ENCODE measurements at regions not wholly inside any gene's neighbourhood (a gene's known extent, or its start where the extent isn't known, plus 50 kb on each side); places are given as distances from the start of the nearest gene placed in this dataset.

DNA sequence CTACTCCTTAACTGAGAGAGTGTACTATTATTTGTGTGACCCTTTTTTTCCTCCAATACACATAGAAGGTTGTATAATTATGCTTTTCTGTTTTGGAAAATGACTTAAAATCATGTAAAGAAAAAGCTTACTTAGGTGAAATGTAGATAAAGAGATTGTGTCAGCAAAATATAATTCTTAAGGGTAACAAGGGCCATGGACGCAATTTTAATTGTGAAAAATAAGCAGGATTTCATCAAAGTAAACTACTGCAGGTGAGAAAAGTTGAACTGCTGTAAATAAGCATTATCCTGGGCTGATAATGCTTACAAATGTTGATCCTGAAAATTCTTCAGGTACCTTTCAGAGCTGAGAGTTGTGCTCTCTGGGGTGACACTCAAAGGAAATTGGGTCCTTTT, 141.5 kb downstream of the RPIA start:
- Histone ChIP-seq H3K27ac (ENCODE audit: low read depth, low read length) (no peak overlapping the region), H3K9me3 (ENCODE audit: control insufficient read depth, insufficient read depth, low read length) (no peaks in the 10 kb centered on the region), H3K4me1 (ENCODE audit: control insufficient read depth, insufficient read depth, low read length) (no peaks in the 10 kb centered on the region), H3K4me3 (ENCODE audit: low read depth, low read length) (no peak overlapping the region), H3K36me3 (ENCODE audit: control insufficient read depth, insufficient read depth, low read length) (no peaks in the 10 kb centered on the region), H3K27me3 (ENCODE audit: control insufficient read depth, insufficient read depth, low read length) (no peaks in the 10 kb centered on the region), H3K9ac (ENCODE audit: low read depth, low read length) (no peak overlapping the region)

DNA sequence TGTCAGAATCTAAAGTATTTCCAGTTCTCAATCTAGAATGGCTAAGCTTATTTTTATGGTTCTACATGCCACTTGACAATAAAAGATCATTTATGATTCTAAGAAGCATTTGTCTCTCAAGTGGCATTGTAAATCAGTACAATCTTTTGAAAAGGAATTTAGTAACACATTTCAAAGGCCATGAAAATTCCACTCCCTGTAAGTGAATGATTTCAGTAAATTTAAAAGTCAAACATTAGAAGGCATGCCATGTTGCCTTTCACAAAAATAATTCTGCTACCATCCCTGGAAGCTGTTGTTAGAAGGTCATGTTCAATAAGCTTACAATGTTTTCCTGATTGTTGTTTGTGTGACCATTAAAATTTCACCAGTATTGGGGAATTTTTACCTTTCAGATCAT, 142.9 kb downstream of the RPIA start:
- Histone ChIP-seq H3K4me1 (ENCODE audit: control insufficient read depth, insufficient read depth, low read length) (no peaks in the 10 kb centered on the region), H3K9me3 (ENCODE audit: control insufficient read depth, insufficient read depth, low read length) (no peaks in the 10 kb centered on the region), H3K4me3 (ENCODE audit: low read depth, low read length) (no peak overlapping the region), H3K36me3 (ENCODE audit: control insufficient read depth, insufficient read depth, low read length) (no peaks in the 10 kb centered on the region), H3K9ac (ENCODE audit: low read depth, low read length) (no peak overlapping the region), H3K27me3 (ENCODE audit: control insufficient read depth, insufficient read depth, low read length) (no peaks in the 10 kb centered on the region), H3K27ac (ENCODE audit: low read depth, low read length) (no peak overlapping the region)

DNA sequence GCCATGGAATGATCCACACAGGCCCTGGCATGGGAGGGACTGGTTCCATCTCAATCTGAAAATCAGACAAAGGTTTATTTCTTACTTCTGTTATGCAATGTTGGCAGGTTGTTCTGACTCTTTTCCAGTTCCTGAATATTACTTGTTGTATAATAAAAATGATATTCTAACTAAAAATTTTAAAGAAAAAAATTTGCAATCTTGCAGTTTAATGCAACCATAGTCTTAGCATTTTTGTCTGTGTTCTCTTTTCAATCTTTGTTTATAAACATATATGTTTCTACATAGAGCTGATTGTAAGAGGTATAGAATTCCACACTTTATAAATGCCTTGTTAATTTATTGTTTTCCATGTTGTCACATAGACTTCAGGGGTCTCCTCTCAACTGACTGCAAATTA, 143.4 kb downstream of the RPIA start:
- no peak overlapping the region for H3K4me3 ChIP-seq (ENCODE audit: low read depth, low read length)
- no peaks in the 10 kb centered on the region for H3K36me3 ChIP-seq (ENCODE audit: control insufficient read depth, insufficient read depth, low read length)
- H3K27ac ChIP-seq (ENCODE audit: low read depth, low read length): no peak overlapping the region
- no peaks in the 10 kb centered on the region for H3K4me1 ChIP-seq (ENCODE audit: control insufficient read depth, insufficient read depth, low read length)
- H3K27me3 ChIP-seq (ENCODE audit: control insufficient read depth, insufficient read depth, low read length): no peaks in the 10 kb centered on the region
- no peaks in the 10 kb centered on the region for H3K9me3 ChIP-seq (ENCODE audit: control insufficient read depth, insufficient read depth, low read length)
- H3K9ac ChIP-seq (ENCODE audit: low read depth, low read length): no peak overlapping the region

DNA sequence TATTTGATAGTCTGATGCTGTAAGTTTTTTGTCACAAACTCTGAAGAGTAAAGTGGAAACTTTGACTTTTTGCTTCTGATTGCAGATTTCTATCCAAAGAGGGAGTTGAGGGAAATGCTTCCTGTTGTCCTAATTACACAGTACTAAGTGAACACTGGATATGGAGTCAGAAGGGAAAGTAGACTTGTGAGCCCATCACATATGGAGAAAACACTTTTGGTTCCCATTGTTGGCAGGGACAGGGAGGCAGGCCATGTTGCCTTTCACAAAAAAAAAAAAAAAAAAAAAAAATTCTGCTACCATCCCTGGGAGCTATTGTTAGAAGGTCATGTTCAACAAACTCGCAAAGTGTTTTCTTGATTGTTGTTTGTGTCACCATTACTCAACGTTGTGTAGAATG, 144.3 kb downstream of the RPIA start:
- Histone ChIP-seq H3K4me3 (ENCODE audit: low read depth, low read length) (no peak overlapping the region), H3K9ac (ENCODE audit: low read depth, low read length) (no peak overlapping the region)

DNA sequence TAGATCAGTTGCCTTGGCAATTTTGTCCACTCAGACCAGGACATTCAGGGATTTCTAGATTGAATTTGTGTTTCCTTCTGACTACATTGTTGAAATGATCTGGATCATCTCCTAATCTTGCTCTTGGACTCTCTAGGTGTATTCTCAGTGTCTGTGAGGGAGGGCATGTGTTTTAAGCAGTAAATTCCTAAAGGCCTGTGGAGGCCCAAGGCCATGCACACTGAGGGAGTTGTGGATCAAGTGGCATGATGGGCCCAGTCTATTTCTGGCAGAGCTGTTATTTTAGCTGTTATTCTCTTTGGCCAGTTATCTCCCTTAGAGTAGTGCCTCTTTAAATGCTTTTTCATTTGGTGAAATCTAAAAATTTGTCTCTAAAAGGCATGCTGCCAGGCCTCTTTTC, 144.9 kb downstream of the RPIA start:
- no peak overlapping the region for H3K4me3 ChIP-seq (ENCODE audit: low read depth, low read length)
- H3K9me3 ChIP-seq (ENCODE audit: control insufficient read depth, insufficient read depth, low read length): no peaks in the 10 kb centered on the region
- no peaks in the 10 kb centered on the region for H3K36me3 ChIP-seq (ENCODE audit: control insufficient read depth, insufficient read depth, low read length)
- no peak overlapping the region for H3K9ac ChIP-seq (ENCODE audit: low read depth, low read length)
- no peak overlapping the region for H3K27ac ChIP-seq (ENCODE audit: low read depth, low read length)
- H3K27me3 ChIP-seq (ENCODE audit: control insufficient read depth, insufficient read depth, low read length): no peaks in the 10 kb centered on the region
- no peaks in the 10 kb centered on the region for H3K4me1 ChIP-seq (ENCODE audit: control insufficient read depth, insufficient read depth, low read length)

More for the DNA sequence above, 144.3 kb downstream of the RPIA start:
- H3K9me3 ChIP-seq (ENCODE audit: control insufficient read depth, insufficient read depth, low read length): no peaks in the 10 kb centered on the region
- H3K27me3 ChIP-seq (ENCODE audit: control insufficient read depth, insufficient read depth, low read length): no peaks in the 10 kb centered on the region
- no peaks in the 10 kb centered on the region for H3K36me3 ChIP-seq (ENCODE audit: control insufficient read depth, insufficient read depth, low read length)
- H3K27ac ChIP-seq (ENCODE audit: low read depth, low read length): no peak overlapping the region
- H3K4me1 ChIP-seq (ENCODE audit: control insufficient read depth, insufficient read depth, low read length): no peaks in the 10 kb centered on the region

DNA sequence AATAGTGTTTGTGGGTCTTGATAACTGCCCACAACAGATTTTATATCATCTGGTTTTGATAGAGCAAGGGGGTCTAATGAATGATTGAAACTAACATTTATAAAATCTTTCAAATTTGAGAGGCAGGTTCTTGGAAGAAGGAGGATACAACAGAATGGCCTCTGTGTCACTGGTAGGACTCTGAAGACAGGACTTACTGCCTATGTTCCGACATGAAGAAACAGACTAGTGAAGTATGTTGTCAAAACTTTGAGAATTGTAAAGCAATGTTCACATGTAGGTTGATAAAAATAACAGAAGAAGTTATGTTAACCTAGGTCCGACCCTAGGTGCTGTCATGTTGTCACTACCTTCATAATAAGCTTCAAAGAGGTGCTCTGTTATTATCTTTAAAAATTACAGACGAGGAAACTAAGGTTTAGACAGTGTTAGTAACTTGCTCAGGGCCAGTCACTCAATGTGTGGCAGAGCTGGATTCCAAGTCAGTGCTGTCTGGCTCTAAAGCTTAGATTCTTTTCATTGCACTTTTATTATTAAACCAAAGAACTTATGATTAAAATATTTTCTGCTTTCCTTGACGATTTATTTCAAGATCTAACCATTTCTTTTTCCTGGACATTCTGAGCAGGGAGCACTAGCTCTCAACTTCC, 146.2 kb downstream of the RPIA start:
- Histone ChIP-seq H3K27ac (ENCODE audit: low read depth, low read length) (no peak overlapping the region), H3K4me3 (ENCODE audit: low read depth, low read length) (no peak overlapping the region), H3K9me3 (ENCODE audit: control insufficient read depth, insufficient read depth, low read length) (no peaks in the 10 kb centered on the region), H3K36me3 (ENCODE audit: control insufficient read depth, insufficient read depth, low read length) (no peaks in the 10 kb centered on the region), H3K27me3 (ENCODE audit: control insufficient read depth, insufficient read depth, low read length) (no peaks in the 10 kb centered on the region), H3K4me1 (ENCODE audit: control insufficient read depth, insufficient read depth, low read length) (no peaks in the 10 kb centered on the region), H3K9ac (ENCODE audit: low read depth, low read length) (no peak overlapping the region)

DNA sequence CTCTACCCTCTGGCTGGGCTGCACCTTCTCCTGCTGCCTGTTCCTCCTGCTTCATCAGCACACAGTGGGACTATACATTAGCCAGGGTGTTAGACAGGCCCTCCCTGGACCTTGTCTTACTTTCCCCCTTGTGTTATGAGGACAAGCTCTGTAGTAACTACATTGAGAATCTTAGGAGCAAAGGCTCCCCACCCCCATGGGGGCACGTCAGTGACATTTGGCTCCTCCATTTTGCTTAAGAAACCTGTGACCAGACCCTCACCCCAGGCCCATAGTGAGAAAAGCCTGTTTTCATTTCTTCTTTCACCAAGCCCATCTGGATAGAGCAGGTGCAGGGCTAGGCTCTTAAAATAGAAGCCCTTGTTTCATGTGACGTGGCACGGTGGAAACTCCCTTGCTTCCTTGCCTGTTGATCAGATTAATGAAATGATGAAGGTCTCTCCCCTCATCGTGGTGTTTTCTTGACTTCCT, 146.7 kb downstream of the RPIA start:
- no peaks in the 10 kb centered on the region for H3K36me3 ChIP-seq (ENCODE audit: control insufficient read depth, insufficient read depth, low read length)
- H3K9ac ChIP-seq (ENCODE audit: low read depth, low read length): no peak overlapping the region
- no peaks in the 10 kb centered on the region for H3K4me1 ChIP-seq (ENCODE audit: control insufficient read depth, insufficient read depth, low read length)
- H3K9me3 ChIP-seq (ENCODE audit: control insufficient read depth, insufficient read depth, low read length): no peaks in the 10 kb centered on the region
- H3K4me3 ChIP-seq (ENCODE audit: low read depth, low read length): no peak overlapping the region
- no peak overlapping the region for H3K27ac ChIP-seq (ENCODE audit: low read depth, low read length)
- no peaks in the 10 kb centered on the region for H3K27me3 ChIP-seq (ENCODE audit: control insufficient read depth, insufficient read depth, low read length)

DNA sequence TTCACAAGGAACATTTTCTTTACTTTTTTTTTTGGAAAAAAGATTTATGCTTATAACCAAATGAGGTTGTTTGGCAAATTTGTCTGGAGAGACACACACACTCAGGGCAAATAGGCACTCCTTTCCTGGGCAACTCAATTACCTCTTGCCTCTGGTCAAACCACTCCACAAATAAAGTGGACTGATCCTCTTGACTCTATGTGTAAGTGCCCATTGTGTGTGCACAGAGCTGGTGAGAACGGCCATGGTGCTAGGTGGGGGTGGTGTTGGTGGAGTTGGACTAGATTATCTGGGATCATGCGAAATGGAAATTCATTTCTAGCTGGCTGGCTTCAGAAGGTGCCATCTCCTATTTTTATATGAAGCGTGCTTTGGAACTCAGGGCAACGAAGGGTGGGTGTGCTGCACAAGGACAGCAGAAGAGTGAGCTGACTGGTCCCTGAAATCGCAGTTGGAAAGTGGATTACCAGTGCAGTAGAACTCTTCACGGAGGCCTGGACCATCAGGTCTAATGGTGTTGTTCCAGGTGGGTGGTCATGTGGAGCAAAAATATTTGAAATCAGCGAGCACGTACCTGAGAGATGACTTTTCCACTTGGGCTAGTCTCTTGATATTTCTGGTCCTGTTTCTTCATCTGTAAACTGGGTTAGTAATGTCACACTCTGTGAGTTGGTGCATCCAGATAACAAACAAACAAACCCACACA, 149.9 kb downstream of the RPIA start:
- Histone ChIP-seq H3K4me1 (ENCODE audit: control insufficient read depth, insufficient read depth, low read length) (no peaks in the 10 kb centered on the region), H3K27ac (ENCODE audit: low read depth, low read length) (no peak overlapping the region), H3K4me3 (ENCODE audit: low read depth, low read length) (no peak overlapping the region)

DNA sequence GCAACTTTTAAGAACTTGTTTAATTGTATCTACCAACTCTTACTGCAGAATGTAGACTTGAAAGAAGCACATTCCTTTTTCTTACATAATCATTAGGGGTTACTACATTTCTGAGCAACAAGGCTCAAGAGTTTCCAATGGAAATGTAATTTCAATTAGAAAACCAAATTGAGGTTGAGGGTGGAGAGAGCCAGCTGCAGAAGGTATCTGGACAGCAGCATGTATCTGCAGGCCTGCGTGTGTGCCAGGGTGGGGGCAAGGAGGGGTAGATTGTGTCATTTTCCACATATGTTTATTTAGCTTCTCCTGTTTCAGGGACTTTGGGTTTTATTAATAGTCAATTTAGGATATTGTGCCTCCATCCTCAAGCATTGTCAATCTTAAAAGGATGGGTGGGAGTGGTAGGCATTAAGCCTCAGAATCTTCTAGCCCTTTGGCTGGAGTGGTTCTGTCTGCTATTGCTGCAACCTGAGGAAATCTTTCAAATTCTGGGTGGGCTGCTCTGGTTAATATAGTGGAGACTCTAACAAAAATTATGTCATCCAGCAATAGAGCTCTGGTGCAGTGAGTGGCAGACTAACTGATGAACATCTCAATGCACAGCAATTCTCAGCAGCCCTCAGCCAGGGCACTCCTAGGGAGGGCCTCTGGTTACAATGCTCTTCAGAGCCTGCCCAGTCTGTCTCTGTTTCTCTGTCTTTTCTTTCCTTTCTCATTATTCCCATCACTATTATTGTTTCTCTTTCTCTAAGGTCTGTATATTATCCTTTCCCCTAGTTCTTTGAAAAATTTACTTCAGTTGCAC, 151.4 kb downstream of the RPIA start:
- no peak overlapping the region for H3K27ac ChIP-seq (ENCODE audit: low read depth, low read length)
- no peaks in the 10 kb centered on the region for H3K27me3 ChIP-seq (ENCODE audit: control insufficient read depth, insufficient read depth, low read length)
- no peaks in the 10 kb centered on the region for H3K4me1 ChIP-seq (ENCODE audit: control insufficient read depth, insufficient read depth, low read length)
- H3K9me3 ChIP-seq (ENCODE audit: control insufficient read depth, insufficient read depth, low read length): no peaks in the 10 kb centered on the region
- no peaks in the 10 kb centered on the region for H3K36me3 ChIP-seq (ENCODE audit: control insufficient read depth, insufficient read depth, low read length)
- H3K9ac ChIP-seq (ENCODE audit: low read depth, low read length): no peak overlapping the region
- no peak overlapping the region for H3K4me3 ChIP-seq (ENCODE audit: low read depth, low read length)

More for the DNA sequence above, 149.9 kb downstream of the RPIA start:
- Histone ChIP-seq H3K9me3 (ENCODE audit: control insufficient read depth, insufficient read depth, low read length) (no peaks in the 10 kb centered on the region), H3K36me3 (ENCODE audit: control insufficient read depth, insufficient read depth, low read length) (no peaks in the 10 kb centered on the region), H3K9ac (ENCODE audit: low read depth, low read length) (no peak overlapping the region), H3K27me3 (ENCODE audit: control insufficient read depth, insufficient read depth, low read length) (no peaks in the 10 kb centered on the region)

DNA sequence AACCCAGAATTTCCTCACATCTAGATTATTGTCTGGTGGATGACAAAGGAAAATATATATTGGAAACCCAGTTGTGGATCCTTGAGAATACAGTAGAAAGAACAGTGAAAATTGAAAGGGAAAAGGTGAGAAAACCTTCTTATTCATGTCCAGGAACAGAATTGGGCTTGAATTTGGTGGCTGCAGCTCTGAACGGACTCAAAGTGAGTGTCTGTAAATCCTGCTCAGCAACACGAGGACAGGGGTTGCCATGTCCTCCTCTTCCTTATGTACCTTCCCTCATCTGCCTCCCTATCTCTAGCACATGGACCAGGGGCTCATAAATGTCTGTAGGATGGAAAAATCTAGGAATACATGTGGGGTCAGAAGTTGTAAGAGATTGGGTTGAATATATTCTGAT, 152.2 kb downstream of the RPIA start:
- Histone ChIP-seq H3K9me3 (ENCODE audit: control insufficient read depth, insufficient read depth, low read length) (no peaks in the 10 kb centered on the region), H3K9ac (ENCODE audit: low read depth, low read length) (no peak overlapping the region), H3K4me3 (ENCODE audit: low read depth, low read length) (no peak overlapping the region), H3K36me3 (ENCODE audit: control insufficient read depth, insufficient read depth, low read length) (no peaks in the 10 kb centered on the region), H3K4me1 (ENCODE audit: control insufficient read depth, insufficient read depth, low read length) (no peaks in the 10 kb centered on the region), H3K27me3 (ENCODE audit: control insufficient read depth, insufficient read depth, low read length) (no peaks in the 10 kb centered on the region), H3K27ac (ENCODE audit: low read depth, low read length) (no peak overlapping the region)

DNA sequence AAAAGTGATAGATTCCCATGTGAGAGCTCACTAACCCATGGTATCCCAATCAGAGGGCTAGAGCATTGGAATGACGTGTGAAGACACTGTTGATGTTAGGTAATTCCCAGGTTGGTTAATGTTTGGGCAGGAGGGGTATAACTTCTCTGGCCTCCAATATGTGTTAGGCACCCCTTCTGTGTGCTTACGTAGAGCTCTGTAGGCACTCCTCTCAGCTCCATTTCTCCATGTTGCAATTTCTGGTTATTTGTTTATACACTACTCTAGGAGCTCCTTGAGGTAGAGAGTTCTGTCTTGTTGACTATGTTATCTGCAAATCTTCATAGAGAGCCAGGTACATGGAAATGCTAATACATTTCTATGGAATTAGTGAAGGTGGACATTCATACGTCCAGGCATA, 153.5 kb downstream of the RPIA start:
- no peaks in the 10 kb centered on the region for H3K27me3 ChIP-seq (ENCODE audit: control insufficient read depth, insufficient read depth, low read length)
- H3K9me3 ChIP-seq (ENCODE audit: control insufficient read depth, insufficient read depth, low read length): no peaks in the 10 kb centered on the region
- H3K4me1 ChIP-seq (ENCODE audit: control insufficient read depth, insufficient read depth, low read length): no peaks in the 10 kb centered on the region
- H3K27ac ChIP-seq (ENCODE audit: low read depth, low read length): no peak overlapping the region
- H3K9ac ChIP-seq (ENCODE audit: low read depth, low read length): no peak overlapping the region
- H3K36me3 ChIP-seq (ENCODE audit: control insufficient read depth, insufficient read depth, low read length): no peaks in the 10 kb centered on the region
- no peak overlapping the region for H3K4me3 ChIP-seq (ENCODE audit: low read depth, low read length)

Data from HUES48 (cell line).